CD4-positive, alpha-beta T cell (primary cell): ENCODE measurements at regions not wholly inside any gene's neighbourhood (a gene's known extent, or its start where the extent isn't known, plus 50 kb on each side); places are given as distances from the start of the nearest gene placed in this dataset.

Experiments
- ATAC-seq: fragments of 200-7000 bp; cut with Tn5 transposase; one replicate; pipeline ENCODE4 v1.10.0; 2022; ENCODE audit warnings: mild to moderate bottlenecking; ENCODE audit not compliant: poor library complexity
- CTCF ChIA-PET: fragments of 350-600 bp; sonication (Branson Sonifier 250); formaldehyde crosslinking; loops from one replicate; lab custom pipeline; 2021; ENCODE audit warnings: antibody characterized with exemption, inconsistent platforms; lab: Charles Lee
- POLR2A ChIA-PET: fragments of 350-600 bp; sonication (Branson Sonifier 250); formaldehyde crosslinking; loops from one replicate; lab custom pipeline; 2021; ENCODE audit warnings: antibody characterized with exemption, inconsistent platforms; lab: Charles Lee
- DNase-seq, 14 experiments: peaks; one replicate each; pipeline ENCODE4 v3.0.0-alpha.2; 2013 to 2020; ENCODE audit warnings: mixed read lengths in 2 of 14
- H3K27ac ChIP-seq, 2 donors: one replicate each; pipeline versions ENCODE4 v1.5.1 to v1.7.0; 2013; ENCODE audit warnings: low read length in 2 of 2, low read depth in 1 of 2, mild to moderate bottlenecking in 1 of 2
- H3K27me3 ChIP-seq, 2 experiments: 1 replicate in 1 of 2; 2 replicates in 1 of 2; pipeline versions ENCODE4 v1.6.1 to v1.7.0; 2013; ENCODE audit warnings: low read length in 2 of 2, control low read depth in 1 of 2, mild to moderate bottlenecking in 1 of 2, moderate library complexity in 1 of 2; ENCODE audit not compliant: insufficient read depth in 2 of 2, control insufficient read depth in 1 of 2
- H3K36me3 ChIP-seq: one replicate; pipeline ENCODE4 v1.6.1; 2013; ENCODE audit warnings: low read length, control low read depth; ENCODE audit not compliant: insufficient read depth
- H3K4me1 ChIP-seq: one replicate; pipeline ENCODE4 v1.6.1; 2013; ENCODE audit warnings: low read length, control low read depth; ENCODE audit not compliant: insufficient read depth
- H3K4me3 ChIP-seq: one replicate; pipeline ENCODE4 v1.5.1; 2013; ENCODE audit warnings: mild to moderate bottlenecking, low read length, moderate library complexity
- H3K9me3 ChIP-seq, 2 experiments: 1 replicate in 1 of 2; 2 replicates in 1 of 2; pipeline versions ENCODE4 v1.6.1 to v1.7.0; 2013; ENCODE audit warnings: low read length in 2 of 2, mild to moderate bottlenecking in 2 of 2, control low read depth in 1 of 2, moderate library complexity in 1 of 2; ENCODE audit not compliant: control insufficient read depth in 1 of 2, insufficient read depth in 1 of 2
- H3K27ac Mint-ChIP-seq: one replicate; pipeline ENCODE4 v1.8.0; 2020; ENCODE audit warnings: mixed read lengths
- H3K27me3 Mint-ChIP-seq: one replicate; pipeline ENCODE4 v1.8.0; 2021; ENCODE audit warnings: mixed read lengths
- H3K36me3 Mint-ChIP-seq: one replicate; pipeline ENCODE4 v1.8.0; 2021; ENCODE audit warnings: low read depth, mixed read lengths
- H3K4me1 Mint-ChIP-seq: one replicate; pipeline ENCODE4 v1.8.0; 2021; ENCODE audit warnings: low read depth, mixed read lengths
- H3K4me3 Mint-ChIP-seq: one replicate; pipeline ENCODE4 v1.8.0; 2020; ENCODE audit warnings: mild to moderate bottlenecking, mixed read lengths
- H3K9me3 Mint-ChIP-seq: one replicate; pipeline ENCODE4 v1.8.0; 2020; ENCODE audit warnings: mixed read lengths
- intact Hi-C, 2 experiments: fragments of 100-400 bp; cut with DNase I in 1 of 2; cut with micrococcal nuclease in 1 of 2; formaldehyde crosslinking; loops; one replicate each; pipeline versions ENCODE4 v1.15.1 to v1.9.0; 2023 to 2025; cut with DNase I, micrococcal nuclease
- TF ChIP-seq, protein P1 (sequence below): fragments of 200-600 bp; IDR thresholded peaks from one replicate; pipeline ENCODE4 v1.8.0; 2022; ENCODE audit warnings: antibody characterized with exemption, mild to moderate bottlenecking

DNA sequence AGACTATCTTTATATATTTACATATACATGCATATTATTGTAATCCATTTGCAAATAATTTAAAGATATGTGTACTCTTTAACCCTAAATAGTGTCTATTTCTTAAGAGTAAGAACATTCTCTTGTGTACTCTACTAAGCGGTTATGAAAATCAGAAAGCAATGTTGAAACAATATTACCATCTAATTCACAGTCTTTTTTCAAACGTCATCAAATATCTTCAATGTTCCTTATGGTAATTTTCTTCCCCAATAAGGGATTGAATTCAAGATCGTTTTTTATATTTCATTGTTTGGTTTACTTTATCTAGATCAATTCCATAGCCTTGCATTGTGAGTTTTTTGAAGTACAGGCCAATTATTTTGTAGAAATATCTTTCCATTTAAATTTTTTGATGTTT, 1647.4 kb upstream of the PRR20A start:
- TF ChIP-seq, protein P1, sequence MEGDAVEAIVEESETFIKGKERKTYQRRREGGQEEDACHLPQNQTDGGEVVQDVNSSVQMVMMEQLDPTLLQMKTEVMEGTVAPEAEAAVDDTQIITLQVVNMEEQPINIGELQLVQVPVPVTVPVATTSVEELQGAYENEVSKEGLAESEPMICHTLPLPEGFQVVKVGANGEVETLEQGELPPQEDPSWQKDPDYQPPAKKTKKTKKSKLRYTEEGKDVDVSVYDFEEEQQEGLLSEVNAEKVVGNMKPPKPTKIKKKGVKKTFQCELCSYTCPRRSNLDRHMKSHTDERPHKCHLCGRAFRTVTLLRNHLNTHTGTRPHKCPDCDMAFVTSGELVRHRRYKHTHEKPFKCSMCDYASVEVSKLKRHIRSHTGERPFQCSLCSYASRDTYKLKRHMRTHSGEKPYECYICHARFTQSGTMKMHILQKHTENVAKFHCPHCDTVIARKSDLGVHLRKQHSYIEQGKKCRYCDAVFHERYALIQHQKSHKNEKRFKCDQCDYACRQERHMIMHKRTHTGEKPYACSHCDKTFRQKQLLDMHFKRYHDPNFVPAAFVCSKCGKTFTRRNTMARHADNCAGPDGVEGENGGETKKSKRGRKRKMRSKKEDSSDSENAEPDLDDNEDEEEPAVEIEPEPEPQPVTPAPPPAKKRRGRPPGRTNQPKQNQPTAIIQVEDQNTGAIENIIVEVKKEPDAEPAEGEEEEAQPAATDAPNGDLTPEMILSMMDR: no peak
- Histone ChIP-seq H3K36me3 (no peaks in the 10 kb centered on the region), H3K4me1 (no peaks in the 10 kb centered on the region), H3K4me3 (no peak overlapping the region), H3K27me3 (no peaks in the 10 kb centered on the region), H3K9me3 (peaks cover 0 to 9% of the 10 kb centered on the region in 2 experiments), H3K27ac (no peak overlapping the region)
- ChIA-PET CTCF (no interaction called here), POLR2A (no interaction called here)
- no peaks in the 10 kb centered on the region for H3K4me1 Mint-ChIP-seq
- no peaks in the 10 kb centered on the region for H3K27me3 Mint-ChIP-seq
- ATAC-seq (no peak), DNase-seq (no peak)
- H3K27ac Mint-ChIP-seq: no peak overlapping the region
- no peak overlapping the region for H3K4me3 Mint-ChIP-seq
- no peaks in the 10 kb centered on the region for H3K36me3 Mint-ChIP-seq
- peaks cover 24% of the 10 kb centered on the region for H3K9me3 Mint-ChIP-seq
- intact Hi-C loops: no loop called here

DNA sequence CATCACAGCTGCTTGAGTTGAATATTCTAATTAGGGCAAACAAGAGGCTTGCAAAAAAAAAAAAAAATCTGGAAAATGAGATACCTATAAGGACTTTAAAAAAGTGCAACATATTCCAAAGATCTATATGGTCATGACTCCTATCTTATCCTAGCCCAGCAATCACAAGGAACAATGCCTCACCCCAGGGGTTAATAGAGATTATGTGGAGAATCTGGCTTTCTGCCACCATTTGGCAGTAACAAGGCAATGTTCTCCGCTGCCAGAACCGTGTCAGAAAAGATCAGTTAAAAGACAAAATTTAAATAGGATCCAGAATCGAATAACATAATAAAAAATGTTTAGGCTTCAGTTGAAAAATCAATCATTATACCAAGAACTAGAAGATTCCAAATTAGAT, 1643.2 kb upstream of the PRR20A start:
- no peak for DNase-seq
- no peak for ATAC-seq
- H3K4me1 ChIP-seq: no peaks in the 10 kb centered on the region
- TF ChIP-seq, protein P1: no peak
- no peaks in the 10 kb centered on the region for H3K36me3 ChIP-seq
- ChIA-PET POLR2A (no interaction called here), CTCF (no interaction called here)
- Mint-ChIP-seq H3K27ac (no peak overlapping the region), H3K27me3 (no peaks in the 10 kb centered on the region), H3K4me1 (no peaks in the 10 kb centered on the region), H3K4me3 (no peak overlapping the region), H3K9me3 (peaks cover 16% of the 10 kb centered on the region), H3K36me3 (no peaks in the 10 kb centered on the region)
- H3K27me3 ChIP-seq: no peaks in the 10 kb centered on the region
- no peak overlapping the region for H3K27ac ChIP-seq
- peaks cover 0 to 16% of the 10 kb centered on the region in 2 experiments for H3K9me3 ChIP-seq
- intact Hi-C loops: no loop called here
- H3K4me3 ChIP-seq: no peak overlapping the region

DNA sequence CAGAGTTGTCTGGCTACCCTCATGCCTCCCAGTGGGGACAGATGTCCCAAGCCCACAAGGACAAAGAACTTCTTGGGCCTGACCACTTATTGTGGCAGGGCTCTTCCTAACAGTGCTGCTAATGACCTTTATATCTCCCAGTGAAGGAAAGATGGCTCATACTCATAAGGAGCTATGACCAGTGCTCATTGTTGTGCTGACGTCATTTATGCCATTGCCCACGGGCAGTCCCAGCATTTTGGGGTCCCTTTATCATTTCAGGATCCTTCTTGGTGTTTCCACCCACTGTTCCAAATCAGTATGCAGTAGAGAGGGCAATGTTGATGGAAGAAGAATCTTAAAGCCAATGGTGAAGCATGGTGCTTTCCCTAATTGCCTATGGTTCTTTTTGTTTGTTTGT, 1640.0 kb upstream of the PRR20A start:
- Histone ChIP-seq H3K4me3 (no peak overlapping the region), H3K36me3 (no peaks in the 10 kb centered on the region), H3K27ac (no peak overlapping the region), H3K27me3 (no peaks in the 10 kb centered on the region), H3K4me1 (no peaks in the 10 kb centered on the region), H3K9me3 (peaks cover 0 to 18% of the 10 kb centered on the region in 2 experiments)
- intact Hi-C loops: no loop called here
- DNase-seq (no peak), ATAC-seq (no peak)
- TF ChIP-seq, protein P1: no peak
- Mint-ChIP-seq H3K4me1 (no peaks in the 10 kb centered on the region), H3K9me3 (peaks cover 17% of the 10 kb centered on the region), H3K27ac (no peak overlapping the region), H3K36me3 (no peaks in the 10 kb centered on the region), H3K27me3 (no peaks in the 10 kb centered on the region), H3K4me3 (no peak overlapping the region)
- POLR2A ChIA-PET: no interaction called here
- CTCF ChIA-PET: no interaction called here
